ENCODE measurements at regions not wholly inside any gene's neighbourhood (a gene's known extent, or its start where the extent isn't known, plus 50 kb on each side); places are given as distances from the start of the nearest gene placed in this dataset.

- no peak for DNase-seq (ENCODE audit: low spot score)
- Histone ChIP-seq H3K4me3 (ENCODE audit: low read depth in 1 of 3, low read length in 3 of 3) (no peak overlapping the region), H3K27me3 (ENCODE audit: control insufficient read depth in 4 of 4, insufficient read depth in 4 of 4, low read length in 3 of 4) (no peaks in the 10 kb centered on the region), H3K36me3 (ENCODE audit: control insufficient read depth in 4 of 4, insufficient read depth in 3 of 4, low read depth in 1 of 4, low read length in 3 of 4) (peaks cover 0 to 2% (median 0%) of the 10 kb centered on the region in 4 donors), H3K4me1 (ENCODE audit: control insufficient read depth in 4 of 4, insufficient read depth in 4 of 4, low read length in 3 of 4) (no peaks in the 10 kb centered on the region), H3K27ac (ENCODE audit: low read depth in 1 of 2, low read length in 2 of 2) (no peak overlapping the region), H3K9me3 (ENCODE audit: control insufficient read depth in 4 of 4, low read length in 3 of 4) (no peaks in the 10 kb centered on the region), H3K9ac (ENCODE audit: low read depth in 1 of 2, low read length in 2 of 2) (no peak overlapping the region)
- no peak for TF ChIP-seq RAD21 (IDR thresholded peaks at IDR 0.05)
- TF ChIP-seq ATF3 (IDR thresholded peaks at IDR 0.05): no peak
- TF ChIP-seq ZBTB33 (IDR thresholded peaks at IDR 0.05): no peak
- no peak for TF ChIP-seq TAF1 (conservative IDR thresholded peaks at IDR 0.05)
- TF ChIP-seq RXRA (IDR thresholded peaks at IDR 0.05): no peak
- no peak for TF ChIP-seq SP1 (IDR thresholded peaks at IDR 0.05)
- no peak for TF ChIP-seq NR2F2 (IDR thresholded peaks at IDR 0.05)
- TF ChIP-seq EGR1 (IDR thresholded peaks at IDR 0.05; ENCODE audit: low read depth in 2 of 2): no peak
- no peak for TF ChIP-seq HNF4G (IDR thresholded peaks at IDR 0.05)
- no peak for TF ChIP-seq CTCF (IDR thresholded peaks at IDR 0.05; ENCODE audit: low read depth, low read length, missing input control)
- no peak for TF ChIP-seq YY1 (IDR thresholded peaks at IDR 0.05)
- no peak for TF ChIP-seq HNF4A (conservative IDR thresholded peaks at IDR 0.05)
- WGBS: 92% methylated on average over 4 of the region's 4 CpGs
These were observed 399.4 kb downstream of the ZEB2 start for GRCh38 chr2:144120487-144120886.

GRCh38 chr2:144117086-144117485 is 402.8 kb downstream of the ZEB2 start:
- no peak overlapping the region for H3K27ac ChIP-seq (ENCODE audit: low read depth in 1 of 2, low read length in 2 of 2)
- no peak overlapping the region for H3K4me3 ChIP-seq (ENCODE audit: low read depth in 1 of 3, low read length in 3 of 3)
- DNase-seq (ENCODE audit: low spot score): no peak
- 97% methylated on average over 3 of the region's 3 CpGs for WGBS
- peaks cover 0 to 2% (median 0%) of the 10 kb centered on the region in 4 donors for H3K36me3 ChIP-seq (ENCODE audit: control insufficient read depth in 4 of 4, insufficient read depth in 3 of 4, low read depth in 1 of 4, low read length in 3 of 4)
- no peaks in the 10 kb centered on the region for H3K4me1 ChIP-seq (ENCODE audit: control insufficient read depth in 4 of 4, insufficient read depth in 4 of 4, low read length in 3 of 4)
- H3K27me3 ChIP-seq (ENCODE audit: control insufficient read depth in 4 of 4, insufficient read depth in 4 of 4, low read length in 3 of 4): no peaks in the 10 kb centered on the region
- TF ChIP-seq ATF3 (IDR thresholded peaks at IDR 0.05): no peak
- no peak for TF ChIP-seq RAD21 (IDR thresholded peaks at IDR 0.05)
- TF ChIP-seq YY1 (IDR thresholded peaks at IDR 0.05): no peak
- no peak for TF ChIP-seq CTCF (IDR thresholded peaks at IDR 0.05; ENCODE audit: low read depth, low read length, missing input control)
- TF ChIP-seq MAX (IDR thresholded peaks at IDR 0.05): no peak
- no peak for TF ChIP-seq SP1 (IDR thresholded peaks at IDR 0.05)
- TF ChIP-seq REST (IDR thresholded peaks at IDR 0.05): no peak
- TF ChIP-seq EGR1 (IDR thresholded peaks at IDR 0.05; ENCODE audit: low read depth in 2 of 2): no peak
- no peak for TF ChIP-seq NR2F2 (IDR thresholded peaks at IDR 0.05)
- TF ChIP-seq RXRA (IDR thresholded peaks at IDR 0.05): no peak
- no peak for TF ChIP-seq HNF4A (conservative IDR thresholded peaks at IDR 0.05)
- TF ChIP-seq GABPA (IDR thresholded peaks at IDR 0.05 in 1 of 2, conservative IDR thresholded peaks at IDR 0.05 in 1 of 2): no peak
- TF ChIP-seq FOXA2 (IDR thresholded peaks at IDR 0.05): no peak
- no peak for TF ChIP-seq ZBTB33 (IDR thresholded peaks at IDR 0.05)
- H3K9ac ChIP-seq (ENCODE audit: low read depth in 1 of 2, low read length in 2 of 2): no peak overlapping the region
- no peaks in the 10 kb centered on the region for H3K9me3 ChIP-seq (ENCODE audit: control insufficient read depth in 4 of 4, low read length in 3 of 4)
